ENCODE measurements at regions not wholly inside any gene's neighbourhood (a gene's known extent, or its start where the extent isn't known, plus 50 kb on each side); places are given as distances from the start of the nearest gene placed in this dataset.

GRCh38 chr4:153141238-153141637 lies 63.0 kb upstream of the TRIM2 start:
- no peak for DNase-seq

- peak; percentile 48 for DNase-seq
Measured at GRCh38 chr4:153142700-153143438, 61.4 kb upstream of the TRIM2 start.

GRCh38 chr4:153143527-153144348 lies 60.5 kb upstream of the TRIM2 start:
- no peak for DNase-seq

- DNase-seq: no peak
Measured at GRCh38 chr4:153146031-153146430, 58.2 kb upstream of the TRIM2 start.

GRCh38 chr4:153146961-153147360 lies 57.3 kb upstream of the TRIM2 start:
- DNase-seq: no peak

DNA sequence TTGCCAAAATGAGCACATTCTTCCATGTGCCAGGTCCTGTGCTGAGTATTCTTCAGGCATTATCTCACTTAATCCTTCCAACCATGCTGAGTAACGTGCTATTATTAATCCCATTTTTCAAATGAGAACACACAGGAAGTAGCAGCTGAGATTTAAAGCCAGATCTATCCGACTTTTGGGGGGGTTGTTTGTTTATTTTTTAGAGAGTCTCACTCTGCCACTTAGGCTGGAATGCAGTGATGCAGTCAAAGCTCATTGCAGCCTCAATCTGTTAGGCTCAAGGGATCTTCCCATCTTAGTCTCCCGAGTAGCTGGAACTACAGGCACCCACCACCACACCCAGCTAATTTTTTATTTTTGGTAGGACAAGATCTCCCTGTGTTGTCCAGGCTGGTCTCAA lies 55.5 kb upstream of the TRIM2 start:
- no peak for DNase-seq

GRCh38 chr4:153151535-153152455 lies 52.4 kb upstream of the TRIM2 start:
- DNase-seq: peak; percentile 37

- DNase-seq: peak; percentile 73
Measured at GRCh38 chr4:153152501-153153338, 51.5 kb upstream of the TRIM2 start.

GRCh38 chr4:153153339-153153871 lies 50.8 kb upstream of the TRIM2 start:
- DNase-seq: peak; percentile 76

GRCh38 chr4:153154007-153154975 lies 50.0 kb upstream of the TRIM2 start:
- DNase-seq: no peak
